ENCODE measurements at regions not wholly inside any gene's neighbourhood (a gene's known extent, or its start where the extent isn't known, plus 50 kb on each side); places are given as distances from the start of the nearest gene placed in this dataset.

- TF ChIP-seq RELB (IDR thresholded peaks at IDR 0.05; ENCODE audit: low read depth) (no peak), KAT2A (conservative IDR thresholded peaks at IDR 0.05; ENCODE audit: control insufficient read depth, low read depth, low read length) (no peak)
These were observed 146.4 kb upstream of the COL11A1 start (continued) for GRCh38 chr1:103254691-103255090.

- intact Hi-C loops (cut with micrococcal nuclease; ENCODE audit: unreplicated experiment) (no loop called here), in situ Hi-C loops (cut with MboI) (no loop called here)
- H3K9me3 ChIP-seq (replicated peaks; ENCODE audit: control insufficient read depth, insufficient read depth, low read length) = no peaks in the 10 kb centered on the region
- no peaks in the 10 kb centered on the region for H3K4me1 ChIP-seq (ENCODE audit: control insufficient read depth, insufficient read depth, low read length)
- POLR2A ChIA-PET = no interaction called here
- RAD21 ChIA-PET (ENCODE audit: unreplicated experiment) = no interaction called here
- H3K27me3 ChIP-seq (replicated peaks in 1 of 2; ENCODE audit: control insufficient read depth in 2 of 2, insufficient read depth in 2 of 2, low read length in 1 of 2) = no peaks in the 10 kb centered on the region
- no peak for DNase-seq (ENCODE audit: low read depth, low spot score)
- no peaks in the 10 kb centered on the region for H3K79me2 ChIP-seq (ENCODE audit: control insufficient read depth, insufficient read depth, low read length)
- no peak overlapping the region for H3K9ac ChIP-seq (ENCODE audit: control insufficient read depth, insufficient read depth, low read length)
- H3K36me3 ChIP-seq (ENCODE audit: control insufficient read depth in 2 of 2, insufficient read depth in 2 of 2, low read length in 1 of 2) = no peaks in the 10 kb centered on the region
- H4K20me1 ChIP-seq (ENCODE audit: control insufficient read depth, insufficient read depth) = no peaks in the 10 kb centered on the region
- CTCF ChIA-PET = no interaction called here
- no peak for ATAC-seq
- no peak overlapping the region for H2AFZ ChIP-seq (ENCODE audit: control insufficient read depth, low read depth, low read length)
- 45% methylated on average over 3 of the region's 3 CpGs for WGBS (ENCODE audit: insufficient coverage, insufficient replicate concordance, low lambda C conversion rate, missing lambda C conversion rate)
- SMC1A ChIA-PET (ENCODE audit: uncharacterized antibody, unreplicated experiment) = no interaction called here
- TF ChIP-seq SREBF2 (IDR thresholded peaks at IDR 0.05; ENCODE audit: low read length) = no peak
- no peak for TF ChIP-seq NFYA (IDR thresholded peaks at IDR 0.05; ENCODE audit: borderline replicate concordance, low read depth, low read length)
- TF ChIP-seq MYC (IDR thresholded peaks at IDR 0.05; ENCODE audit: insufficient read depth, insufficient read length, insufficient replicate concordance, low read length, severe bottlenecking) = no peak
- TF ChIP-seq E4F1 (IDR thresholded peaks at IDR 0.05; ENCODE audit: borderline replicate concordance, partially characterized antibody) = no peak
- TF ChIP-seq TCF7 (IDR thresholded peaks at IDR 0.05; ENCODE audit: borderline replicate concordance) = no peak
- TF ChIP-seq ZNF207 (IDR thresholded peaks at IDR 0.05; ENCODE audit: borderline replicate concordance) = no peak
- TF ChIP-seq BHLHE40 (IDR thresholded peaks at IDR 0.05; ENCODE audit: borderline replicate concordance in 1 of 2, low read depth in 2 of 2, low read length in 1 of 2) = no peak
- TF ChIP-seq ZNF24 (IDR thresholded peaks at IDR 0.05) = no peak
- TF ChIP-seq CREB1 (IDR thresholded peaks at IDR 0.05; ENCODE audit: low read depth) = no peak
- no peak for TF ChIP-seq RB1 (IDR thresholded peaks at IDR 0.05; ENCODE audit: borderline replicate concordance)
- TF ChIP-seq CTCF (IDR thresholded peaks at IDR 0.05 in 2 of 3, conservative IDR thresholded peaks at IDR 0.05 in 1 of 3; ENCODE audit: control insufficient read depth in 2 of 3, extremely low read depth in 1 of 3, insufficient read depth in 1 of 3, low read depth in 3 of 3, low read length in 3 of 3) = no peak
- TF ChIP-seq IKZF1 (conservative IDR thresholded peaks at IDR 0.05) = no peak
- no peak for TF ChIP-seq SMAD1 (IDR thresholded peaks at IDR 0.05; ENCODE audit: low read depth, partially characterized antibody)
- TF ChIP-seq JUNB (IDR thresholded peaks at IDR 0.05) = no peak
- no peak for TF ChIP-seq STAT1 (conservative IDR thresholded peaks at IDR 0.05)
- TF ChIP-seq SUPT20H (IDR thresholded peaks at IDR 0.05; ENCODE audit: borderline replicate concordance, control insufficient read depth, low read depth, low read length) = no peak
- no peak for TF ChIP-seq MXI1 (IDR thresholded peaks at IDR 0.05; ENCODE audit: low read depth, low read length)
- BruUV-seq (replicated peaks) = no TSS peak
- no peak overlapping the region for H3K4me3 ChIP-seq
- FAIRE-seq = no peak
- no peak overlapping the region for H3K4me2 ChIP-seq (ENCODE audit: control insufficient read depth, insufficient read depth)
- no peak overlapping the region for H3K27ac ChIP-seq (ENCODE audit: control insufficient read depth, insufficient read depth)
These were observed 142.1 kb upstream of the COL11A1 start for GRCh38 chr1:103250441-103250861.
